ENCODE measurements at regions not wholly inside any gene's neighbourhood (a gene's known extent, or its start where the extent isn't known, plus 50 kb on each side); places are given as distances from the start of the nearest gene placed in this dataset.

- TF ChIP-seq GTF2F1 (IDR thresholded peaks at IDR 0.05; ENCODE audit: borderline replicate concordance, low read depth, low read length) (no peak), KDM1A (IDR thresholded peaks at IDR 0.05; ENCODE audit: borderline replicate concordance, low read length) (no peak), TAF7 (optimal IDR thresholded peaks at IDR 0.05; ENCODE audit: borderline replicate concordance, low read depth, low read length) (no peak), FOSL1 (IDR thresholded peaks at IDR 0.05; ENCODE audit: insufficient read depth, low read depth, low read length) (no peak), RBBP5 (IDR thresholded peaks at IDR 0.05; ENCODE audit: borderline replicate concordance, low read depth, low read length) (no peak), ASH2L (IDR thresholded peaks at IDR 0.05; ENCODE audit: low read length) (no peak), NRF1 (IDR thresholded peaks at IDR 0.05; ENCODE audit: low read depth, low read length) (no peak)
Measured at GRCh38 chr5:50564558-50564957, 101.9 kb upstream of the PARP8 start (continued).
